ENCODE measurements at regions not wholly inside any gene's neighbourhood (a gene's known extent, or its start where the extent isn't known, plus 50 kb on each side); places are given as distances from the start of the nearest gene placed in this dataset.

GRCh38 chr3:94331831-94332230 is 269.0 kb downstream of the NSUN3 start:
- no peak for TF ChIP-seq CTCF (conservative IDR thresholded peaks at IDR 0.05 in 1 of 2, IDR thresholded peaks at IDR 0.05 in 1 of 2; ENCODE audit: extremely low read depth in 1 of 2, insufficient read depth in 1 of 2, low read depth in 1 of 2, low read length in 2 of 2)
- TF ChIP-seq EZH2 (IDR thresholded peaks at IDR 0.05; ENCODE audit: borderline replicate concordance, low read length), result no peak

Measured in mammary epithelial cell (primary cell).